H1 (cell line): ENCODE measurements at regions not wholly inside any gene's neighbourhood (a gene's known extent, or its start where the extent isn't known, plus 50 kb on each side); places are given as distances from the start of the nearest gene placed in this dataset.

Experiments used
- CTCF ChIA-PET: fragments of 300-600 bp; sonication (Branson Sonifier 250); formaldehyde crosslinking; loops from one replicate; lab custom pipeline; 2021; ENCODE audit not compliant: partially characterized antibody; lab: Charles Lee
- POLR2A ChIA-PET: fragments of 300-600 bp; sonication (Branson Sonifier 250); formaldehyde crosslinking; loops from one replicate; lab custom pipeline; 2021; ENCODE audit warnings: inconsistent platforms; ENCODE audit not compliant: partially characterized antibody; lab: Charles Lee
- DNase-seq, 2 experiments: peaks; one replicate each; pipeline versions ENCODE4 v3.0.0 to v3.0.0-alpha.2; 2010 to 2022; ENCODE audit warnings: low spot score in 2 of 2, low read depth in 1 of 2, mixed read lengths in 1 of 2
- FAIRE-seq: peaks from 2 replicates; lab custom pipeline; 2011; peaks lifted over from hg19 to GRCh38; lab: Jason Lieb, UNC
- H2AFZ ChIP-seq: 2 replicates; pipeline ENCODE4 v1.8.1; 2012; ENCODE audit warnings: low read length, inconsistent platforms
- H2AK5ac ChIP-seq: 2 replicates; pipeline ENCODE4 v1.6.1; 2013; ENCODE audit warnings: low read depth, low read length
- H2BK120ac ChIP-seq: replicated peaks from 2 replicates; pipeline ENCODE3; 2013; ENCODE audit warnings: low read depth, low read length, inconsistent platforms
- H2BK12ac ChIP-seq: 2 replicates; pipeline ENCODE4 v1.6.1; 2013; ENCODE audit warnings: low read depth, low read length
- H2BK15ac ChIP-seq: 2 replicates; pipeline ENCODE4 v1.6.1; 2013; ENCODE audit warnings: low read length
- H2BK20ac ChIP-seq: 2 replicates; pipeline ENCODE4 v1.6.1; 2013; ENCODE audit warnings: low read length
- H2BK5ac ChIP-seq: 2 replicates; pipeline ENCODE4 v1.6.1; 2013; ENCODE audit warnings: low read depth, low read length
- H3K14ac ChIP-seq: 2 replicates; pipeline ENCODE4 v1.6.1; 2013; ENCODE audit warnings: inconsistent platforms; ENCODE audit not compliant: insufficient read length
- H3K18ac ChIP-seq: 2 replicates; pipeline ENCODE4 v1.6.1; 2013; ENCODE audit warnings: low read length; ENCODE audit errors: extremely low read depth
- H3K23ac ChIP-seq: 2 replicates; pipeline ENCODE4 v1.6.1; 2013; ENCODE audit warnings: inconsistent platforms; ENCODE audit not compliant: insufficient read length
- H3K23me2 ChIP-seq: 2 replicates; pipeline ENCODE4 v1.6.1; 2013; ENCODE audit warnings: low read depth, low read length
- H3K27ac ChIP-seq: 2 replicates; pipeline ENCODE4 v1.6.1; 2011; ENCODE audit warnings: low read depth, low read length, inconsistent platforms
- H3K27me3 ChIP-seq, 4 experiments: replicated peaks in 1 of 4; 1 replicate in 1 of 4; 2 replicates in 3 of 4; pipeline versions ENCODE4 v1.6.1 to v1.8.1; 2011 to 2013; ENCODE audit warnings: low read length in 3 of 4, mild to moderate bottlenecking in 3 of 4, inconsistent platforms in 2 of 4, mixed read lengths in 2 of 4, moderate library complexity in 1 of 4; ENCODE audit not compliant: control insufficient read depth in 3 of 4, insufficient read depth in 3 of 4; ENCODE audit errors: extremely low read depth in 1 of 4
- H3K36me3 ChIP-seq, 4 experiments: 2 replicates each; pipeline versions ENCODE4 v1.6.1 to v1.8.1; 2011 to 2013; ENCODE audit warnings: mild to moderate bottlenecking in 4 of 4, low read length in 3 of 4, moderate library complexity in 2 of 4, control low read depth in 1 of 4, inconsistent platforms in 1 of 4; ENCODE audit not compliant: insufficient read depth in 4 of 4, control insufficient read depth in 2 of 4
- H3K4ac ChIP-seq: replicated peaks from 2 replicates; pipeline ENCODE3; 2013; ENCODE audit warnings: low read length, low read depth, mixed read lengths, inconsistent platforms; ENCODE audit not compliant: insufficient read length
- H3K4me1 ChIP-seq, 4 experiments: replicated peaks in 1 of 4; 1 replicate in 1 of 4; 2 replicates in 3 of 4; pipeline versions ENCODE4 v1.6.1 to v1.8.1; 2011 to 2013; ENCODE audit warnings: low read length in 3 of 4, inconsistent platforms in 2 of 4, mixed read lengths in 1 of 4; ENCODE audit not compliant: insufficient read depth in 4 of 4, control insufficient read depth in 3 of 4
- H3K4me2 ChIP-seq, 2 experiments: 2 replicates each; pipeline versions ENCODE4 v1.6.1 to v1.8.1; 2011 to 2013; ENCODE audit warnings: low read depth in 2 of 2, low read length in 2 of 2, control low read depth in 1 of 2, inconsistent platforms in 1 of 2, mild to moderate bottlenecking in 1 of 2; ENCODE audit not compliant: insufficient read depth in 1 of 2
- H3K4me3 ChIP-seq, 4 experiments: fragments of 200-600, 300-600 bp in 1 of 4; sonication (generic), shearing (Covaris generic), sonication (Bioruptor Twin) in 1 of 4; 2 replicates each; pipeline versions ENCODE4 v1.5.1 to v1.8.1; 2011 to 2016; ENCODE audit warnings: low read length in 4 of 4, low read depth in 3 of 4, control low read depth in 2 of 4, inconsistent platforms in 2 of 4, mild to moderate bottlenecking in 2 of 4, mixed read lengths in 1 of 4, moderate library complexity in 1 of 4; ENCODE audit not compliant: insufficient read depth in 2 of 4; ENCODE audit errors: extremely low read depth in 1 of 4
- H3K56ac ChIP-seq: replicated peaks from 2 replicates; pipeline ENCODE3; 2013; ENCODE audit warnings: low read depth, mild to moderate bottlenecking, mixed read lengths, low read length, inconsistent platforms; ENCODE audit not compliant: insufficient read length
- H3K79me1 ChIP-seq: 2 replicates; pipeline ENCODE4 v1.6.1; 2013; ENCODE audit warnings: low read depth, low read length, control low read depth
- H3K79me2 ChIP-seq, 2 experiments: 2 replicates each; pipeline versions ENCODE4 v1.6.1 to v1.8.1; 2012 to 2013; ENCODE audit warnings: low read length in 2 of 2, mild to moderate bottlenecking in 2 of 2, inconsistent platforms in 1 of 2; ENCODE audit not compliant: insufficient read depth in 2 of 2, control insufficient read depth in 1 of 2
- H3K9ac ChIP-seq, 4 experiments: replicated peaks in 1 of 4; 1 replicate in 1 of 4; 2 replicates in 3 of 4; pipeline versions ENCODE4 v1.6.1 to v1.8.1; 2011 to 2013; ENCODE audit warnings: low read depth in 3 of 4, low read length in 3 of 4, control low read depth in 2 of 4, mild to moderate bottlenecking in 2 of 4, moderate library complexity in 2 of 4, inconsistent platforms in 1 of 4; ENCODE audit errors: extremely low read depth in 1 of 4
- H3K9me3 ChIP-seq, 2 experiments: 2 replicates each; pipeline versions ENCODE4 v1.6.1 to v1.8.1; 2012 to 2013; ENCODE audit warnings: mild to moderate bottlenecking in 2 of 2, moderate library complexity in 2 of 2, control low read depth in 1 of 2, inconsistent platforms in 1 of 2, low read depth in 1 of 2, low read length in 1 of 2, mixed read lengths in 1 of 2; ENCODE audit not compliant: insufficient read depth in 2 of 2
- H4K20me1 ChIP-seq, 2 experiments: replicated peaks in 1 of 2; 2 replicates each; pipeline versions ENCODE3 to v1.8.1; 2011 to 2013; ENCODE audit warnings: inconsistent platforms in 2 of 2, low read length in 2 of 2, mild to moderate bottlenecking in 1 of 2; ENCODE audit not compliant: insufficient read depth in 2 of 2, control insufficient read depth in 1 of 2
- H4K5ac ChIP-seq: 2 replicates; pipeline ENCODE4 v1.6.1; 2013; ENCODE audit warnings: low read length, low read depth, mixed read lengths, inconsistent platforms; ENCODE audit not compliant: insufficient read length
- H4K8ac ChIP-seq: 2 replicates; pipeline ENCODE4 v1.8.0; 2013; ENCODE audit warnings: mild to moderate bottlenecking, moderate library complexity, low read length, inconsistent platforms; ENCODE audit not compliant: insufficient read depth; ENCODE audit errors: extremely low read depth
- H4K91ac ChIP-seq: replicated peaks from 2 replicates; pipeline ENCODE3; 2013; ENCODE audit warnings: low read length, mixed read lengths, inconsistent platforms; ENCODE audit not compliant: insufficient read length
- BRCA1 ChIP-seq: IDR thresholded peaks from 2 replicates; pipeline ENCODE4 v1.6.1; 2012; ENCODE audit warnings: low read depth, low read length, improper control_type of control experiment
- CEBPB ChIP-seq: IDR thresholded peaks from 2 replicates; pipeline ENCODE4 v1.6.1; 2012; ENCODE audit warnings: low read depth, low read length
- EZH2 ChIP-seq: fragments of 200-600 bp; sonication (generic); IDR thresholded peaks from 2 replicates; pipeline ENCODE4 v1.7.1; 2012; ENCODE audit warnings: low read depth, mild to moderate bottlenecking, moderate library complexity, low read length, inconsistent platforms; ENCODE audit not compliant: severe bottlenecking
- GTF2F1 ChIP-seq: IDR thresholded peaks from 2 replicates; pipeline ENCODE4 v1.6.1; 2012; ENCODE audit warnings: low read depth, low read length, improper control_type of control experiment, borderline replicate concordance
- JUN ChIP-seq: IDR thresholded peaks from 2 replicates; pipeline ENCODE4 v1.6.1; 2011; ENCODE audit warnings: low read depth, mild to moderate bottlenecking, improper control_type of control experiment, low read length
- POU5F1 ChIP-seq: IDR thresholded peaks from 2 replicates; pipeline ENCODE4 v1.6.1; 2011; ENCODE audit warnings: low read depth, mild to moderate bottlenecking, low read length, moderate library complexity
- RFX5 ChIP-seq: IDR thresholded peaks from 2 replicates; pipeline ENCODE4 v1.6.1; 2011; ENCODE audit warnings: low read depth, low read length, improper control_type of control experiment, borderline replicate concordance
- RNF2 ChIP-seq: fragments of 200-900, 300-1000 bp; sonication (generic); IDR thresholded peaks from 2 replicates; pipeline ENCODE4 v1.7.1; 2016; ENCODE audit warnings: borderline replicate concordance, low read depth, mild to moderate bottlenecking, antibody characterized with exemption, low read length; ENCODE audit not compliant: poor library complexity, severe bottlenecking; ENCODE audit errors: missing control alignments
- SRF ChIP-seq: IDR thresholded peaks from 2 replicates; pipeline ENCODE4 v1.6.1; 2011; ENCODE audit warnings: mild to moderate bottlenecking, low read depth, low read length, moderate library complexity
- TAF7 ChIP-seq: optimal IDR thresholded peaks from 2 replicates; pipeline ENCODE3; 2011; ENCODE audit warnings: low read depth, mild to moderate bottlenecking, inconsistent platforms, low read length, moderate library complexity, borderline replicate concordance
- TEAD4 ChIP-seq: IDR thresholded peaks from 2 replicates; pipeline ENCODE4 v1.6.1; 2012; ENCODE audit warnings: low read depth, low read length, inconsistent platforms, mixed read lengths
- WGBS, 2 experiments: shearing (Covaris generic) in 1 of 2; methylation state at CpG; one replicate each; pipeline versions ENCODE4 v1.1.6 to v1.1.7; 2013 to 2015; ENCODE audit warnings: low lambda C conversion rate in 2 of 2, mixed read lengths in 2 of 2, inconsistent platforms in 1 of 2, low coverage in 1 of 2, missing lambda C conversion rate in 1 of 2; ENCODE audit not compliant: insufficient replicate concordance in 2 of 2, insufficient coverage in 1 of 2, insufficient read length in 1 of 2; ENCODE audit errors: extremely low coverage in 1 of 2, missing lambda C conversion rate in 1 of 2; 5-methylcytosine and 5-hydroxymethylcytosine counted together

- FAIRE-seq: no peak
Measured at GRCh38 chr11:105432241-105432995, 177.5 kb upstream of the GRIA4 start.

More at GRCh38 chr11:105432241-105432995, 177.5 kb upstream of the GRIA4 start:
- Histone ChIP-seq H3K4ac (no peak overlapping the region), H4K91ac (no peak overlapping the region), H4K8ac (no peak overlapping the region), H3K27ac (no peak overlapping the region), H3K36me3 (no peaks in the 10 kb centered on the region), H3K27me3 (no peaks in the 10 kb centered on the region), H3K4me2 (no peak overlapping the region), H2BK120ac (no peak overlapping the region), H2AFZ (0 out of 2 replicates have a peak overlapping the region, but pooled peaks have one; percentile 39), H3K14ac (no peak overlapping the region), H3K4me1 (no peaks in the 10 kb centered on the region), H2BK20ac (no peak overlapping the region), H3K18ac (no peak overlapping the region), H2BK15ac (no peak overlapping the region), H2BK5ac (no peak overlapping the region), H4K20me1 (no peaks in the 10 kb centered on the region), H3K79me1 (no peaks in the 10 kb centered on the region), H4K5ac (no peak overlapping the region), H3K23me2 (no peaks in the 10 kb centered on the region), H3K56ac (no peak overlapping the region), H2AK5ac (no peak overlapping the region), H3K4me3 (no peak overlapping the region), H3K9ac (no peak overlapping the region), H3K23ac (no peak overlapping the region), H3K79me2 (no peaks in the 10 kb centered on the region), H2BK12ac (no peak overlapping the region), H3K9me3 (no peaks in the 10 kb centered on the region)
- TF ChIP-seq JUN: no peak
- TF ChIP-seq BRCA1: no peak
- TF ChIP-seq RFX5: no peak
- no peak for TF ChIP-seq SRF
- TF ChIP-seq TEAD4: no peak
- TF ChIP-seq CEBPB: no peak
- no peak for TF ChIP-seq POU5F1
- TF ChIP-seq TAF7: no peak
- TF ChIP-seq EZH2: no peak
- TF ChIP-seq GTF2F1: no peak
- TF ChIP-seq RNF2: no peak
- POLR2A ChIA-PET: no interaction called here
- CTCF ChIA-PET: interaction anchor here (0.9 kb wide), 1 partner anchor 11 kb away, joined by 4 read pairs; no protein-coding TSS in a partner anchor
- WGBS, 2 experiments: 61% methylated on average over 3 of the region's 3 CpGs; no CpG with 5 or more reads in 1 of the 2 experiments
- no peak for DNase-seq
